Esophagus muscularis mucosa (tissue), 3 donors: ENCODE measurements at regions not wholly inside any gene's neighbourhood (a gene's known extent, or its start where the extent isn't known, plus 50 kb on each side); places are given as distances from the start of the nearest gene placed in this dataset.

Source experiments
- CTCF ChIP-seq, 3 experiments: fragments of 200-600 bp in 2 of 3; fragments of 450-650 bp in 1 of 3; sonication (generic) in 2 of 3; IDR thresholded peaks; one replicate each; pipeline ENCODE4 v1.5.1; 2017 to 2019; ENCODE audit warnings: antibody characterized with exemption in 3 of 3, mild to moderate bottlenecking in 2 of 3, moderate library complexity in 1 of 3
- POLR2A ChIP-seq: fragments of 450-650 bp; IDR thresholded peaks from one replicate; pipeline ENCODE4 v1.6.1; 2017; ENCODE audit warnings: antibody characterized with exemption, moderate library complexity, mild to moderate bottlenecking, low read depth
- POLR2AphosphoS5 ChIP-seq, 2 donors: sonication (generic); formaldehyde crosslinking; IDR thresholded peaks; one replicate each; pipeline ENCODE4 v1.6.1; 2017; ENCODE audit warnings: antibody characterized with exemption in 2 of 2

GRCh38 chr22:27318516-27318915 is 483.0 kb downstream of the MN1 start:
- TF ChIP-seq CTCF (IDR thresholded peaks at IDR 0.05) = no peak
- TF ChIP-seq POLR2AphosphoS5 (IDR thresholded peaks at IDR 0.05) = no peak
- no peak for TF ChIP-seq POLR2A
